GM21723 (cell line): ENCODE measurements at regions not wholly inside any gene's neighbourhood (a gene's known extent, or its start where the extent isn't known, plus 50 kb on each side); places are given as distances from the start of the nearest gene placed in this dataset.

Experiments
- ATAC-seq: cut with Tn5 transposase; IDR thresholded peaks from one replicate; pipeline ENCODE4 v1.9.1; 2021; ENCODE audit warnings: mild to moderate bottlenecking, moderate library complexity; ENCODE audit not compliant: unreplicated experiment

DNA sequence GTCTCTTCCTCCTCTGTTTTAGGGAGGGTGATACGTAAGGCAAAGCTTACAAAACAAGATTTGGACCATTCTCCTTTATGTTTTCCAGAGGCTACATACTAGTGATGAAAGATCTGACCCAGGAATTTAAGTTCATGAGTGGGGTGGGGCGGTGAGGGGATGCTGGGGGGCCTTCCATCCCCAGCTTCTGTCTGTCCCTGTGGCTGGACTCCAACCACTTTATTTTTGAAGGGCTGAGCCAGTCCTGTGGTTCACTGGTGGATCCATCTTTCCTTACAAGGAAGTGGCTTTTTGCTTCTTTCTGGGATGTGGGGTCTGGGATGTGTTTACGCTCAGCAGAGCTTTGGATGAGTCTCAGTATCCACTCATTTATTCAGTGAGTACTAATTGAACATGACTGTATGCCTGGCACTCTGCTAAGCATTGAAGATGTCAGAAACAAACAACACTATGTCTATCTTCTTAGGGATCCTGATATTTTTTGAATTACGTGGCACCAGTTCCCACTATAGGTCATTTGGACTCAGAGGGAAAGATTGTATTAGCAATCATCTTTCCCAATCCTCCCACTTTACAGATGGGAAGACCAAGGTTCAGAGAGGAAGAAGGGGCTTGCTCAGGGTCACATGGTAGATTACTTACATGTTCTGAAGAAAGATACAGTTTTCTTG, 291.8 kb upstream of the TBX3 start:
- ATAC-seq, result no peak

DNA sequence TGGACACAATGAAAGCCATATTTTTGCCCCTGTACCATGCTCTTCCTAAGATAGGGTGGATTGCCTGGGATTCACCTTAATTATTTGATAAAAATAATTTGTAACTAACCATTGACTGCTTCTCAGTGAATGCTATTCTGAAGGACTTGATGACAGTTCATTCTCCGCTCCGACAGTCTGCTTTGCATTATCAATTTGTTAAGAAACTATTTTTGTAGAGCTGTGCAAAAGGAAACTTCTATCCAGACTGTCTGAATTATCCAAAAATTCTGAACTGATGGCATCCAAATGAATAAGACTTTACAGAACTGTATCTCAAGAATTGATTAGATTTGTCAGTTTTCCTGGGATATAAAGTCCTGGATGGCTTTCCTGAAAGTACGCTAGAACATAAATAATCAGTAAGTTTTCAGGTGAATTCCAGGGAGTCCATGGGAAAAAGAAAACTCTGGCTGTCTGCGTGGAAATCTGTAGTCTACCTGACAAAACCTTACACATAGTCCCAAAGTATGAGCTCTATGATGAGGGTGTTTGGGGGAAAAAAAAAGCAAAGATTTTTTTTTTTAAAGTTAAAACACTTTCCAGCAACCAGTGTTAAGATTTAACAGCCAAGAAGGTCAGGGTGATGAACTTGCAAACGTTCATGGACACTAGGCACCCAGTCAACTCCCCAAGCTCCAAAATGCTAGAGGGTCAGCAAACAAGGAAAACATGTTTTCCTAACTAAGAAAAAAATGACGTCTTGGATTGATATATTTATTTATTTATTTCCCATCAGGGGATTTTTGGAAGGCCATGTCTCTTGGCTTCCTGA, 291.1 kb upstream of the TBX3 start:
- ATAC-seq, result no peak

DNA sequence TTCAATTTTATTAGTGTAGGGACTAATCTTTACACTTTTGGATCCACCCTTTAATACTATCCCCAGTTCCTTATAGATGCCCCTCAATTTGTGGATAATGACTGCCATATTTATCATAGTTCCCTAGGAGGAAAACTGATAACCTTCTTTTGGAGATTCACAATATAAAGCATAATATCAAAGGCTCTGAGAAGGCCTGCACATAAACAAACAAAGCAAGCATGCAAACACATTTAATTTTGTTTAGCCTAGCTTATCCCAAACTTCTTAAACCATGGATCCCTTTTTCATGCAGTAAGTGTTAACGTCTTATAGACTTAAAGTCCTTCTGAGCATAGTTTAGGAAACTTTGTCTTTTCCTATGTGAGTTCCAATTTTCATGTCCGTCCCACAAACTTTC, 290.4 kb upstream of the TBX3 start:
- ATAC-seq, result no peak

DNA sequence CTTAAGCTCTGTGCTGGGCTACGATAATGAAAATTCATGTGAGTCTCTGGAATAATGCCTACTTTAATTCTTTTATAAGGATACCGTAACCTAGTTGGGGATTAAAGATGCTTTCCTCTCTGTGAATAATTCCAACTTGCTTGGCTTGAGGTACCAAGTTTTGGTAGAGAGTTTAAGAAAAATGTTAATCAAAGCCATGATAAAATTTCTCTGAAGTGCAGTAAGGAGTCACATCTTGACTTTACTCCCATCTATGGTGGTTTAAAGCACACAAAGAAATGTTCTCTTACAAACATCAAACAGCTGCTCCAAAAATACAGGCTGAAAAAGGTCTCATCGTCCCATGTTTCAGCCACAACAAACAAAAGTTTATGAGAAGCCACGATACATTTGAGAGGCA, 284.8 kb upstream of the TBX3 start:
- ATAC-seq, result no peak

DNA sequence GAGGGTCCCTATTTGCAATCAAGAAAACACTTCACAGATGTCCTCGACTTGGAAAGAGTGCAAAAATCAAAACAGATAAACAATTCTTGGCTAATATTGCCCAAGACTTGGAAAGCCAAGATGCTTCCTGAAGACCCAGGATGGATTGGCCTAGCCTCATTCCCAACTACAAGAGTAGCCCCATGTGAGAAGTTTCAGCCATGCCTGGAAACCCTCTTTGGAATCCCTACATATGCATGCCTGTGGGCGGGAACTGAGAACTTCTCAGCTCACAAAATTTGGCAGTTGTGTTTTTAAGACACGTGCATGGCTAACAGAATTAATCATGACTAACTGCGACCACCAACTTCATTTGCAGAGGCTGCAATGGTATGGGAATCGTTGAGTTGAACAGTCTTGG, 283.2 kb upstream of the TBX3 start:
- ATAC-seq, result no peak

DNA sequence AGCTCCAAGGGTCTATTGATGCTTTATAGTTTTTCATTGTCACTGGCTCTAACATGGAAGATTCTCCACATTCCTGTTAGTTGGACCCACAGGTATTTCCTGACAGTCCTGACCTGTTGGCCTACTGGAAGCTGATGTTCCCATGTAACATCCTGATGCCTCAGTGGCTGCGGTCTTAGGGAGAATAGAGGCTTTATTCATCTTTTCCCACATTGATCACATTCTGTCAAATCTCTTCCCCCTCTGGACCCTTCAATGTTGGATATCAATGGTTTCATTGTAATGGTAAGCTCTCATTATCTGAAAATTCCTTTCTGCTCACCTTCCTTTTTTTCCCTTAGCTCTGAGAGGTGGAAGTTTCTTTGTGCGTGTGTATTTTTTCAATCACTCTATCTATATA, 280.9 kb upstream of the TBX3 start:
- ATAC-seq, result no peak

DNA sequence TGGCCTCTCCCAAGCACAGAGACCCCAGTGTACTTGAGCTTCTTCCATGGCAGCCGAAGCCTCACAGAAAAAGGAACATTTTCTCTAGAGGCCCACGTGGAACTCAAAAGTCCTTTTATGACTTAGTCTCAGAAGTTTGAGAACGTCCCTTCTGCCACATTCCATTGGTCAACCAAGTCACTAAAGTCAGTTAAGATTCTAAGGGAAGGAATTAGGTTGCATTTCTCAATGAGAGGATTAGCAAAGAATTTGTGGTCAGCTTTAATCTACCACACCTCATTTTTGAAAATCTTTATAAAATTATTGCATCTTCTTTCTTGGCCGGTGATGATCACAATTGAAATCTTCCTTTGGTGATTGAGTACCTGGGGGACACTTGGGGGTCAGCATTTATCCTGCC, 279.9 kb upstream of the TBX3 start:
- no peak for ATAC-seq

DNA sequence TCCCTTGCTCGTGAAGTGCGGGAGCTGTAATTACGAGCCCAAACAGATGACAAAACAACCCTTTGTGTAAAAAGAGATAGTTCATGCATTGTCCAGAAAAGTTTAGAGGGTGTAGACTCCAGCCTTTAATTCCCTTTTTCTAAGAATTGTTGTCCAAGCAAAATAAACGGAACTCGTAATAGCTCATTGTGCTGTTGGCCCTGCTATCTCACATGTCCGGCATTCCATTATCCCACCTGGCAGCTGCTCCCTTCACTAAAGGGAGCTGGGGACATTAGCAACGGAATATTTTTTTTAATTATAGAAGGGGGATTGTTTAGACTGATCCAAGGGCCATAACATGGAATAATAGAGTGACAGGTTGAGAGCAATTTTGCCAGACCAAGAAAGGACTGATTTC, 277.5 kb upstream of the TBX3 start:
- ATAC-seq, result no peak

DNA sequence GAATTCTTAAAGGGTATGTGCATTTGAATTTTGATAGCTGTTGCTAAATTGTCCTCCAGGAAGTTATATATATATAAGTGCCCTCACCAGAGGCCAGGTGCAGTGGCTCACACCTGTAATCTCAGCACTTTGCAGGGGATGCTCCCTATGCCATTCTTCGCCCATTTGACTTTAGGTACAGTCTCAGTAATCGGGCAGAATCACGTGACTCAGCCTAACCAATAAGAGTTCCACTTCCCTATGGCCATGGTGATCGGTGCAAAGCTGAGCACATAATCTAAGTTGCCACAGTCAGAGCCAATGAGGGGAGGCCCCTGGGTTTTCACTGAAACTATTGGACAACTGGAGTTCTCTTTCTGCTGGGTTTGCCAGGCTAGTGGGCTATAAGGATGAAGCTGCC, 274.6 kb upstream of the TBX3 start:
- ATAC-seq, result no peak

DNA sequence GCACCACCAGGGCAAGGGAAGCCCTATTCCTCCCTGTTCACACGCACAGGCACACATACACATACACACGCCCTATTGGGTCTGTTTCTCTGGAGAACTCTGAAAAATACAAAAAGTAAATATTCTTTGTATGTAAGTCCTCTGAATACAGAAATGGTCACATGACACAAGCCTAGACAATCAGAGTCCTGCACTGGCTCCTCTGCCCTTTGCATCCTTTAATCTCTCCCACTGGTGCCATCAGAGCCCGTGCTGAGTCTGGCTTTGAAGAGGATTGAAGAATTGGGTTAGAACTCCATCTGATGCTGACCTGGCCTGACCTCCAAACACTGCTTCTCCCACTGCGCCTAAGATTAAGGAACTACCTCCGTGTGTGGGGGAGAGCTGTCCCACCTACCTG, 273.2 kb upstream of the TBX3 start:
- ATAC-seq, result no peak

DNA sequence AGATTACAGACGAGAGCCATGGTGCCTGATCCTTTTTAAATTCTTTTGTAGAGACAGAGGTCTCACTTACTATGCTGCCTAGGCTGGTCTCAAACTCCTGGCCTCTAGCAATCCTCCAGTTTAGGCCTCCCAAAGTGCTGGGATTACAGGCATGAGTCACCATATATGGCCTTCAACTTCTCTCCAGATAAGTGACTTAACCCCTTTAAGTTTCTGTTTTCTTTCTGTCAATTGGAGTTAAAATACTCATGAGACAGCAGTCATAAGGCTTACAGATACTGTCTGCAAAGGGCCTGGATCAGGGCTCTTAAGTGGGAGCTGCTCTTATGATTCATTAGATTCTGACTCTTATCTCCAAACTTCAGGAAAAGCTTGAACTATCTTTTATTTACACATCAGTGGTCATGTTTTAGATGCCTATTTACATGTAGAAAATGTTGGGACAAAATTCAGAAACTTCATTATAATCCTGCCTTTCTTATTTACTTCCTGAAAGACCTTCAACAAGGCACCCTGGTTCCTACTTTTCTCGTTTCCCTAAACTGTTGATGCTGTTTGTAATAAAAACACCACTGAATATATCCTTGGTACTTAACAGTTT, 271.5 kb upstream of the TBX3 start:
- no peak for ATAC-seq

DNA sequence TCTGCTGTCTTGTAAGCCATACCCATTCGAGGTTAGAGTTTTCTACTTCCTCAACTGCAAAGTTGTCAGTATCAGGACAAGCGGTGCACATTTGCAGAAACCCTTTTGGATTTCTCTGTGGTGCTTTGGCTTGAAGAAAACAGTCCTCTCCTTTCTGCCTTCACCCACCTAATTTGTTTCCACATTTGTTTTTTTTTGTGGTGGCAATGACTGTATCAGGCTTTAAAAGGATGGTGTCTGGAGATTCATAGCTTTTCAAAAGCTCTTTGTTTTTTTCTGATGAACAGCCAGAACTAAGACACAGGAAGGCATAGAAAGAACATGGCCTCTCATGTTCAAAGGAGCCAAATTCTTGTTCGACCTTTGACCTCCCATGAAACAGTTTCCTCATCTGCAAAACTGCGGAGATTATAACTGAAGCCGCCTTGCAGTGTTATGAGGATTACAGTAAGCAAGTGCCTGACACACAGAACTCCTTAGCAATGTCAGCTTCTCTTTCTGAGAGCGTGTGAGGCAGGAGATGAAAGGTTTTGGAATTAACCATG, 270.6 kb upstream of the TBX3 start:
- no peak for ATAC-seq

DNA sequence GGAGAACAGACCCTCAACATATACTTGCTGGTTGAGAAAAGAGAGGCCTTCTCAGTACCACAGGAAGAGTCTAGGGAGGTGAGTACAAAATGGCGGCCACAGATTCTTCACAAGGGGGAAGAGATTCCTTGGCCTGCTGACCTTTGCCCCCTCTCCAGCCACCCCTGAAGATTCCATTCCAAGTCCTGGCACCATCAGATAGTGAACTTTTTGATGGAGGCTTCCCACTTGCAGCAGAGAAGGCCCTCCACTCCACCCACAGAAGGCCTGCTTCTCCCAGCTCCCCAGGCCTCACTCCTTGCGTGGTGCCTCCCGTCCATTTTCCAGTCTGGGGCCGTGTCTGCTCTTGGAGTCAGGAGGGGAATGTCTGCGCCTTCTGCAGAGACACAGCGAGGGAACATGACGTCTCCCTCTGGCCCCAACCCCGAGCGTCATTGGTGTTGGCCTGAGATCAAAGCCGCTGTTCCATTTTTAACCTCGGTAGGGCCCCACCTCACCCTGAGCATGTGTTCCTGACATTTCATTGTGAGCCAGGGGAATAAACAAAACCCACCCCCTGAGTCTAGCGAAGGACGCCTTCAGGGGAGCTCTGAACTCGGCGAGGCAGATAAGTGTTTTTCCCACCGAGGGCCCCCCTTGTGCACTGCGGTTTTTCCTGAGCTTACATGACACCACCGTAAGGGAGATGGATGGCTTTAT, 268.7 kb upstream of the TBX3 start:
- no peak for ATAC-seq

DNA sequence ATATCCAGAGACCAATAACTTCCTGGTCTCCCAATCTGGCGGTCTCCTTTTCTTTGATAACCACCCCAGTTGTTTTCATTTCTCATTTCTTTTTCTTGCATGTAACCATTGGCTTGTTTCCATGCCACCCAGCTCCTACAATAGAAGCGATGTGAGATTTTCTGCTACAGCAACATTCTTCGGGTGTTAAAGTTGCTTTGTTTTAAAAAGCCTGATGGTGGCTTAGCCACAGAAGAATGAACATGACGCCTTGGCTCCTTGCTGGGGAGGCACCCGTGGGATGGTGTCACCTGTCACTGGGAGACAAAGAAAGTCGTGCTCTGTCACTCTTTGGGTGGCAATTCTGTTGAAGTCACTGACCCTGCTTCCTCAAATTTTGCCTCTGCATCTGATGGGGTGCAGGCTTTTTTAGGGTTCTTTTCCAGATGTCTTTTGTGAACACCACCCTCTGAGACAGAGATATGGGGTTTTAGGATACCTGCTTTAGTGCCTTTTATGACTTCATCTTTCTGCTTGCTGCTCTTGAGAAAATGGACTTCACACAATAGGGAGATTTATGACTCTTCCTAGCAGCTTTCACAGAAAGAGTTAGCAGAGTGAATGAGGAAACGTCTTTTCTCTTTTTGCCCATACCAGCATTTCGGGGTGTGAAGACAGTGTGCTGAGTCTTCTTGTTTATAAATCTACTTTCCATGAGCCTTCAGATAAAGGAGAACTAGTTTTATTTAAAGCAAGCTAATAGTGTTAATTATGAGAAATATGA, 265.3 kb upstream of the TBX3 start:
- no peak for ATAC-seq

DNA sequence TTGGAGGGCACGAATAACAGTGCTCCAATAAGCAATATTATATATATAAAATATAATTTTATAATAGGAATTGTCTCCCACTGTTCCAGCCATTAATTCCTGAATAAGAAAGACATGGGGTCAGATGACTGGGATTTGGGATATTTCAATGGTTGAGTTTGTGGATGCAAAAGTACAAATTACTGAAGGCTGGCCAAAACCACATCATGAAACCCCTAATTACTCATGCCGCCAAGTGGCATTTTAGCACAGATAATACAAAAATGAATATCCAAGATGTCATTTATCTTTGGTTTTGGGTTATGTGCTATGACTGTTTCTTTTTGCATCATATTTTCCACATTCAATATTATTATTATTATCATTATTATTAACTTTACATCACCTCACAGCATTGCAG, 261.4 kb upstream of the TBX3 start:
- ATAC-seq, result no peak

DNA sequence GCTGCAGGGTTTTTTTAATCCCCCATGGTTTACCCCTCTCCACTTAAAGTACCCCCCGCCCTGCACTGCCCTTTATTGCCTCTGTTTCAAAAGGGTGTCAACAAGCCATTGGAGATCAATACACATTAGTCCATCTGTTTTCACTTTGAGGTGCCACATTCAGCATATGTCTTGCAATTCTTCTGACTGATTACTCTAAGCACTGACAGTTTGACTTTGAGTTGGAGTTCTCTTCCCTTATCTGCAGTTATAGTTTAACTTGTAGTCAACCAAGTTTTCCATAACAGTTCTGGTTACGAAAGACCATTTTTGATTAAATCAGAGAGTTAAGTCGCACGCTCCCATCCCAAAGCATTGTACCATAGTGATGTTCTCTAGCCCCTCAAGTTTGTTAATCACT, 260.8 kb upstream of the TBX3 start:
- no peak for ATAC-seq

DNA sequence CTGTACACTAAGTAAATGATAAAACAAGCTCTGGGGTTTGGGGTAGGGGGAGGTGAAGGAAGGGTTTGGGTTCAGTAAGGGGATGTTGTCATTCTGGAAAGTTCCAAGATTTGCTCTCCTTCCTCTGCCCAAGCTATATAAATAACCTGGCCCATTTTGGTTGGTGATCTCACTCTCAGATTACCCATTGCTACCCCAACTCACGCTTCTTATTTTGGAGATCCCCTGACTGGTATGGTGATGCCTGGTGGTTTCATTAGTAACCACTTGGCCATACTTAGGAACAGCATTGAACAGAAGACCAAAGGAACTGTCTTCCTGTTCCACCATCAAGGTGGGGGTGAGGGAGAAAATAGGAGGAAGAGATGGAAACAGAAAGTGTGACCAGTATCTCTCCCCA, 259.6 kb upstream of the TBX3 start:
- no peak for ATAC-seq

DNA sequence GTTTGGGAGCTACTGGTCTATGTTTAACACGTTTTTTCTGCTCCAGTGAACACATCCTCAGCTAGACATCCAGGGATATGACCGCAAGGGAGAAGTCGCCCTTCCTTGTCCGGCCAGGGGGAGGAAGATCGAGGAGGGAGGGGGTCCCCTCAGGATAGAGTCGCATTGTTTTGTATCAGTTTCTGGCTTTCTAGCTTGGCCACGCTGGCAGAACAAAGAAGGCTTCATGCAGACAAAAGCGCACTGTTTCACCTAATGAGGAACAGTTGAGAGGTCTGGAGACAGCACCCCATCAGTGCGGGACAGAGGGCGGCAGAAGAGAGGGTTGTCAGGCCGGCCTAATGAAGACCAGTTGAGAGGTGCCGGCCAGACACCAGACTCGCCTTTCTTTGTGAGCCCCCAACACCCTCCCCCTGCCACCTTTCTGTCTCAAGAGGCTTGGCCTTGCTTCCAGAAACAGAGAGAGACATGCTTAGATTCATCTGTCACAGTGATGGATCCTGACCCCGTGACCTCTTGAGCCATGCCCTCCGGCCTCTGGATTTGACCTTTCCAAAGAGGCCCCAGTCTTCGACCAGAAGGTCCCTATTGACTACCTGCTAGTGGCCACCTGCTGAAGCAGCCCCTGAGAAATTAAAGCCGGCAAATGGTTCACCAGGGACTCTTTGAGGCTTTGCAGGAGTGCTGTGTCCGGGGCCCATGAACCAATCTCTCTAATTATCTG, 254.7 kb upstream of the TBX3 start:
- ATAC-seq, result no peak

DNA sequence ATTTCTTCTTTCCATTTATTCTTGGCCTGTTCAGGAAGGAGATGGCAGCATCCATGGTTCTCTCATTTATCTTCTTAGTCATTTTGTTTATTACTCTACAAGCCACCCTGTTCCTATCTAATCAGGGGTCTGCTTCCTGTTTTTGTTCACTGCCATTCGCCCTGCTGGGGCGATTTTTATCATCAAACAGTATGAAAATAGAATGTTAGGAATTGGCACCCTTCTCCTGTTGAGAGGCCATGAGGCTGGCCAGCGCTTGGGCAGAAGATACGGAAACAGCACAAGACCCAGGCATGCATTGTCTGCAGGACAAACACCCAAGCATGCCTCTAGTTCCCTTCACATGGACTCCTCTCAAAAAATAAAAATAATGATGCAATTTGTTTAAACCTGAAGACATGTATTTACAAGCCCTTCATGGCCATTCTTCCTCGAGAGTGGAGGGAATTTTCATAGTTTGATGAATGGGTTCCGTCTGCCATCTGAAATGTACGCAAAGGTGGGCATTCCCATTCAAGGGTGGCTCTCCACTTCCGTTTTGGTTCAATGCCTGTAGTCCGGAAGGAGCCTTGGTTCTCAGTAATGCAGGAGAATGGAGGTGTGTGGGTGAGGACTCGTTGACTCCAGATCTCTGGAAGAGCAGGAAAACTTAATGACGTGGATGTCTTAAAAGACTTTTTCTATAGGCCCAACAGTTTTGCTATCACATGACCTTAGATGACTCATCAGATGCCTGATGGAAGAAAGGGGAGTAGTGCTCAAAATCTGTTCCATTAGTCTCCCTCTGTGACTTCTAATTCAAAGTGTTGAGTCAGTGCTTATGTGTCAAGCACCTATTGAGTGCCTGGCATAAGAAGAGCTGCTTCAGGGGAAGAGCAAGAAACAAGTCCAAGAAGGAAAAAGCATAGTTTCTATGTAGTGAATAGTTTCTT, 252.4 kb upstream of the TBX3 start:
- ATAC-seq, result no peak
